Fibroblast of pulmonary artery (primary cell): ENCODE measurements at regions not wholly inside any gene's neighbourhood (a gene's known extent, or its start where the extent isn't known, plus 50 kb on each side); places are given as distances from the start of the nearest gene placed in this dataset.
"Not testable (repeated sequence)": the region's sequence is repeated elsewhere in the genome, so short reads cannot be mapped to it uniquely, and the experiment has no call there.

Source experiments
- DNase-seq: peaks from one replicate; pipeline ENCODE4 v3.0.0-alpha.2; 2010; ENCODE audit warnings: low read depth
- H3K4me3 ChIP-seq: replicated peaks from 2 replicates; pipeline ENCODE4 v1.5.1; 2011; ENCODE audit warnings: low read depth, mild to moderate bottlenecking, control low read depth, low read length, moderate library complexity
- CTCF ChIP-seq: IDR thresholded peaks from 2 replicates; pipeline ENCODE4 v1.5.1; 2011; ENCODE audit warnings: mild to moderate bottlenecking, control low read depth, low read length, inconsistent platforms; ENCODE audit errors: missing control alignments

GRCh38 chr6:63509652-63510352 is 62.5 kb upstream of the LOC128125822 start:
- DNase-seq = peak; percentile 66
- no peak overlapping the region for H3K4me3 ChIP-seq
- TF ChIP-seq CTCF = no peak

- TF ChIP-seq CTCF = no peak
- H3K4me3 ChIP-seq = no peak overlapping the region
- no peak for DNase-seq
Observed at GRCh38 chr6:63510353-63510686, 62.0 kb upstream of the LOC128125822 start.

GRCh38 chr6:63510849-63511248 is 61.4 kb upstream of the LOC128125822 start:
- no peak for TF ChIP-seq CTCF
- no peak for DNase-seq
- no peak overlapping the region for H3K4me3 ChIP-seq

GRCh38 chr6:63514488-63515173 is 57.6 kb upstream of the LOC128125822 start:
- H3K4me3 ChIP-seq = no peak overlapping the region
- no peak for TF ChIP-seq CTCF
- no peak for DNase-seq

GRCh38 chr6:63515227-63515626 is 57.1 kb upstream of the LOC128125822 start:
- not testable (repeated sequence) for DNase-seq, H3K4me3 ChIP-seq

- no peak overlapping the region for H3K4me3 ChIP-seq
- no peak for TF ChIP-seq CTCF
- peak; percentile 18 for DNase-seq
Observed at GRCh38 chr6:63516186-63516944, 55.9 kb upstream of the LOC128125822 start.

GRCh38 chr6:63517221-63517620 is 55.1 kb upstream of the LOC128125822 start:
- no peak for DNase-seq
- no peak overlapping the region for H3K4me3 ChIP-seq
- TF ChIP-seq CTCF = no peak
